HG03095 (cell line): ENCODE measurements at regions not wholly inside any gene's neighbourhood (a gene's known extent, or its start where the extent isn't known, plus 50 kb on each side); places are given as distances from the start of the nearest gene placed in this dataset.

Experiments
- ATAC-seq: cut with Tn5 transposase; IDR thresholded peaks from one replicate; pipeline ENCODE4 v1.9.1; 2021; ENCODE audit warnings: moderate library complexity; ENCODE audit not compliant: unreplicated experiment

- no peak for ATAC-seq
Measured at GRCh38 chr12:24561882-24562770, 386.8 kb downstream of the BCAT1 start.

GRCh38 chr12:24561411-24561871, 387.5 kb downstream of the BCAT1 start:
- ATAC-seq = no peak

GRCh38 chr12:24560831-24561271, 388.1 kb downstream of the BCAT1 start:
- ATAC-seq = no peak

GRCh38 chr12:24560192-24560775, 388.6 kb downstream of the BCAT1 start:
- ATAC-seq = no peak

- no peak for ATAC-seq
Measured at GRCh38 chr12:24557738-24558137, 391.2 kb downstream of the BCAT1 start.

GRCh38 chr12:24555730-24556129, 393.2 kb downstream of the BCAT1 start:
- ATAC-seq = no peak

- no peak for ATAC-seq
Measured at GRCh38 chr12:24554612-24555295, 394.1 kb downstream of the BCAT1 start.

GRCh38 chr12:24553259-24553658, 395.6 kb downstream of the BCAT1 start:
- no peak for ATAC-seq

- ATAC-seq = no peak
Measured at GRCh38 chr12:24551163-24551786, 397.6 kb downstream of the BCAT1 start.

- ATAC-seq = no peak
Measured at GRCh38 chr12:24550609-24551008, 398.3 kb downstream of the BCAT1 start.

GRCh38 chr12:24546661-24547060, 402.2 kb downstream of the BCAT1 start:
- no peak for ATAC-seq

- no peak for ATAC-seq
Measured at GRCh38 chr12:24546084-24546483, 402.8 kb downstream of the BCAT1 start.

- ATAC-seq = no peak
Measured at GRCh38 chr12:24544368-24544767, 404.5 kb downstream of the BCAT1 start.

GRCh38 chr12:24541193-24541871, 407.6 kb downstream of the BCAT1 start:
- ATAC-seq = no peak

GRCh38 chr12:24539646-24540045, 409.3 kb downstream of the BCAT1 start:
- ATAC-seq = no peak

- no peak for ATAC-seq
Measured at GRCh38 chr12:24537083-24537860, 411.6 kb downstream of the BCAT1 start.

GRCh38 chr12:24535334-24536069, 413.4 kb downstream of the BCAT1 start:
- ATAC-seq = no peak

GRCh38 chr12:24534622-24535021, 414.3 kb downstream of the BCAT1 start:
- ATAC-seq = no peak

- no peak for ATAC-seq
Measured at GRCh38 chr12:24533716-24534352, 415.1 kb downstream of the BCAT1 start.
